ENCODE measurements at regions not wholly inside any gene's neighbourhood (a gene's known extent, or its start where the extent isn't known, plus 50 kb on each side); places are given as distances from the start of the nearest gene placed in this dataset.

GRCh38 chr14:48333221-48333920 is 658.0 kb upstream of the MDGA2 start:
- H3K4me3 ChIP-seq (ENCODE audit: low read depth, low read length): no peak overlapping the region
- in situ Hi-C loops (cut with HindIII; ENCODE audit: low sequenced_read_pairs): no loop called here
- DNase-seq (ENCODE audit: low read depth): no peak
- no peak for TF ChIP-seq CTCF (IDR thresholded peaks at IDR 0.05; ENCODE audit: low read depth, low read length, missing control alignments)

GRCh38 chr14:48331421-48331820 is 656.0 kb upstream of the MDGA2 start:
- in situ Hi-C loops (cut with HindIII; ENCODE audit: low sequenced_read_pairs): no loop called here
- no peak for TF ChIP-seq CTCF (IDR thresholded peaks at IDR 0.05; ENCODE audit: low read depth, low read length, missing control alignments)

GRCh38 chr14:48325486-48325885 is 650.1 kb upstream of the MDGA2 start:
- in situ Hi-C loops (cut with HindIII; ENCODE audit: low sequenced_read_pairs): no loop called here
- DNase-seq (ENCODE audit: low read depth): no peak
- TF ChIP-seq CTCF (IDR thresholded peaks at IDR 0.05; ENCODE audit: low read depth, low read length, missing control alignments): no peak
- no peak overlapping the region for H3K4me3 ChIP-seq (ENCODE audit: low read depth, low read length)

More at GRCh38 chr14:48331421-48331820, 656.0 kb upstream of the MDGA2 start:
- no peak overlapping the region for H3K4me3 ChIP-seq (ENCODE audit: low read depth, low read length)
- no peak for DNase-seq (ENCODE audit: low read depth)

GRCh38 chr14:48323665-48324064 is 648.3 kb upstream of the MDGA2 start:
- TF ChIP-seq CTCF (IDR thresholded peaks at IDR 0.05; ENCODE audit: low read depth, low read length, missing control alignments): no peak
- H3K4me3 ChIP-seq (ENCODE audit: low read depth, low read length): no peak overlapping the region
- no peak for DNase-seq (ENCODE audit: low read depth)
- in situ Hi-C loops (cut with HindIII; ENCODE audit: low sequenced_read_pairs): no loop called here

- no peak for TF ChIP-seq CTCF (IDR thresholded peaks at IDR 0.05; ENCODE audit: low read depth, low read length, missing control alignments)
- in situ Hi-C loops (cut with HindIII; ENCODE audit: low sequenced_read_pairs): no loop called here
- no peak overlapping the region for H3K4me3 ChIP-seq (ENCODE audit: low read depth, low read length)
- no peak for DNase-seq (ENCODE audit: low read depth)
Observed at GRCh38 chr14:48319823-48320222, 644.4 kb upstream of the MDGA2 start.

- no peak overlapping the region for H3K4me3 ChIP-seq (ENCODE audit: low read depth, low read length)
- in situ Hi-C loops (cut with HindIII; ENCODE audit: low sequenced_read_pairs): no loop called here
- no peak for TF ChIP-seq CTCF (IDR thresholded peaks at IDR 0.05; ENCODE audit: low read depth, low read length, missing control alignments)
- no peak for DNase-seq (ENCODE audit: low read depth)
Observed at GRCh38 chr14:48304729-48305128, 629.3 kb upstream of the MDGA2 start.

Measured in astrocyte of the cerebellum (primary cell).